T1000 (cell line): ENCODE measurements at regions not wholly inside any gene's neighbourhood (a gene's known extent, or its start where the extent isn't known, plus 50 kb on each side); places are given as distances from the start of the nearest gene placed in this dataset.
A peak's percentile ranks its signal among the peaks of the same experiment; 100 is the strongest.

ENCODE experiments used
- DNase-seq: peaks from one replicate; lab custom pipeline; 2025; ENCODE audit warnings: mixed read lengths; lab: John Stamatoyannopoulos, UW

DNA sequence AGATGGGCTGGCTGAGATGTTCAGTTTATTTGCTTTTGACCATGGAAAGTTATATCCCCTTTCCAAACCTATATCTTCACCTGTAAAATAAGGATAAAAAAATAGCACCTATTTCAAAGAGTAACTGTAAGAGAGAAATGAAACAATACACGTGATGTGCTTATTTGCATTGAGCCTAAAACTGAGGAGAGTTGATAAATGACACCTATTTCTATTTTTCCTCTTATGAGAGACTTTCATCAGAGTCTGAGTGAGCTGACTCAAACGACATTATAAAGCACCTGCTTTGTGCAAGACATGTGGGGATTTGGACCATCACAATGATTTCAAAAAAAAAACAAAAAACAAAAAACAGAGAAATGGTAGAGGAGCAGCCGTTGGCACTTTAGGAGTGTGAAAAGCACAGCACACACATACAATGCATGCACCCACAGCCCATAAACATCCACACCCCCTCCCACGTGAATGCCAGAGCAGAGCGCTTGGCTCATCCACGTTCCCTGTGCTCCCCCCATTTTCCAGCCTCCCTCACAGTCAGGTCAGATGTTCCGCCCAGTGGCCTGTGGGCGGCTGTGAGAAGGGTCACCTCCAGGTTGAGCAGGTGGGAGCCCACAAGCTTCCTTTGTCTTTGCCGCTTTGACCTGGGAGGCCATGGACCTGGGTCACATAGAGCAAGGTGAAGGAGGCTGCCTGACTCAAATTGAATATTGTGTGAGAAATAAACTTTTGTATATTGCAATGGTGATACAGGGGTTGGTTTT is 253.2 kb upstream of the ZNF32 start:
- DNase-seq, result no peak

DNA sequence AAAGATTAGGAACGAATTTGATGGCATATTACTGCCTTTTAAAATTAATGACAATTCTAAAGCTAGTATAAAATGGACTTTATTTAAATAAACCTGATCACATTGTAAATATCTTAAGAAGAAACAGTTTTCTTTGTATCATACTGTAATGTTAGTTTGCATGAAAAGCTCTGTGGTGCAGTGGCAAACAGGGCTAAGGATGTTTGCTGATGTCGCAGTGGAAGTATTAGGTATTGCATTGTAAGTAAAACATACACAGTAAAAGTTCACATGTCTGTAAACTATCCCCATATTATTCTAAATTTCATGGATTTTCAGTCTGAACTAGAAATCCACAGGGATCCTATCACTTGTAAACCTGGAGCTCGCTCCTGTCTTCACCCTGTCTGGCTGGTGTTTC is 252.6 kb upstream of the ZNF32 start:
- DNase-seq, result no peak

DNA sequence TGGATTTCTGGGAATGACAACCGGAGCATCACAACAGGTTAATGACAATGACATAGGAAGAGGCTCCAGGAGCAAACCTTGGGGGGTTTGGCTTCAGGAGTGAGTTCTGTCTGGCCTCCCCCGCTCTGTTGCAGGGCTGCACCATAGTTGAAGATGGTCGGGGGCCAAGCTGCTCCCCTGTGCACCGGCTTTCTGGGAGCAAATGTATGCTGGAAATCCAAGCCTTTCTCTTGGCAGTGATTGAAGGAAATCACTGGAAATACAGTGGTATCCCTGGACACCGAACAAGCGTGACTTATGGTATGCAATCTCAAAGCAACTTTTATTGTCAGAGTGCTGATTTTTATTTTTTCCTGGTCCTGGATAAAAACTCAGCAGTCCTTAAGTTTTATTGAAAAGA is 251.9 kb upstream of the ZNF32 start:
- DNase-seq, result no peak

DNA sequence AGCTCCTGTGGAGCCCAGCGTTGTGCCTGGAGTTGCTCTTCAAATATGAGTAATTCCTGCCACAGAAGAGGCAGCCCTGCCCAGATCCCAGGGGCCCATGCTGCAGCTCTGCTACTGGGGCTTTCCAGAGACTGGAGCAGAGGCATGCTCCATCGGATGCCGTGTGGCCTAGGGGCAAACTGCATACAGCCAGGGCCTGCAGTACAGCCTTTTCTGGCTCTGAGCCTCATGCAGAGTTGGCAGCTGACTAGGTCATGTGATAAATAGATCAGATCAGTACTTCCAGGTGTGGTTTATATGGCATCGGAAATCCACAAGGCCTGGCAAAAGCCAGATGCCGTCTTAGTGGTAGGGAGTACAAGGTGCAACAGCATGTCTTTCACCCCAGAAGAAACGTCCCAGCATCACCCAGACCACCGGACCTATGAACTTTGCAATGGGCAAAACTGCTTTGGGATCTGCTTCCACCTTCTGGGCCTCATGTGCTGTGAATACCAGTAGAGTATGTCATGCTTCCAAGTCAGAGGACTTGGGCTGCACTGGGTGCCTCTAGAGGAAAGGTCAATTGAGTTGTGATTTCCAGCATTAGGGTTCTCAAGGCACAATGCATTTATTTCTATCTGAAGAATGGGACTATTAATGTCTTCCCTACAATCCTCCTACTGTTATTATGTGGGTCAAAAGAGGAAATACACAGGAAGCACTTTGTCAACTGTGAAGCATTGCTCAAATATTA is 250.7 kb upstream of the ZNF32 start:
- DNase-seq, result peak; percentile 19

DNA sequence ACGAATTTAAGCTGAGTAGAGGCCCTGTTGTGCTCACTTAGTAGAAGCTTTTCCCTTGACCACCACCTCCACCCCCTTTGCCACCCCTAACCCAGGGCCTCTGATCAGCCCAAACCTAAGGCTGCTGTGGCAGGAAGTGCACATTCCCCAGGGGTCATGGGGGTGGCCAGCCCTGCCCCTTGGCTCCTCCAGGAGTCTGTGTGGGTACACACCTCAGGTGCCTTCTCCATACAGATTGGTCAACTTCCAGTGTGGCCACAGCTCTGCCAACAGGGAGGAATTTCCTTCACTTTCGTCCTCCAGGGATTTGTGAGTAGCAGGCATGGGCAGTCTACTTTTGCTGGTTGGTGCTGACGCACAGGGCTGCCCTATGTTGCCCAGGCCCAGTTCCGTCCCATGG is 249.9 kb upstream of the ZNF32 start:
- DNase-seq, result no peak

DNA sequence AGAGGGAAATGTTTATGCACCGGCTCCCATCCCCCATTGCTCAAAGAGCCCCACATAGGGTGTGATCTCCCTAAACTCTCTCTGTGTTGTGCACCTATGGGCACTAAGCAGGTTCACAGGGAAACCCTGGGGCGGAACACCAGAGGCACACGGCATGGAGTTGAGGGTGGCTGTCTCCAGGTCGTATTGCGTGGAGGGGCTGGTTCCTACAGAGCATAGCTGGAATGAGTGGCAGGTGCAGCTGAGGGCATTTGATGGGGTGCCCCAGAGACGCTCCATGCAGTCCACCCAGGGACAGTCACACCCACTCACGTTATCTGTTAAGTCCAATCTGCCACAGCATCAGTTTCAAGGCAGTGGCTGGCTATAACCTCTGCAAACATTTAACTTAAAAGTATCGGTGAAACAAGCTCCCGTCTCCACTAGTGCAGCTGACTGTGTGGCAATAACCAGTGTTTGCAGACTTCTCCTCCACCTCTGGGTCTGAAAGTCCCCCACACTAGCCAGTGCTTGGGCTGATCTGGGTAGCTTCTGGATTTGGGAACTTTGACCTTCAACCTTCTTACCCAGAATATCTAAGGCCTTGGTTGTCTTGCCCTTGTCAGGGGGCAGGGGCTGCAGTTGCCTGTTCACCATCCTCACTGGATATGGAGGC is 249.2 kb upstream of the ZNF32 start:
- DNase-seq, result no peak

DNA sequence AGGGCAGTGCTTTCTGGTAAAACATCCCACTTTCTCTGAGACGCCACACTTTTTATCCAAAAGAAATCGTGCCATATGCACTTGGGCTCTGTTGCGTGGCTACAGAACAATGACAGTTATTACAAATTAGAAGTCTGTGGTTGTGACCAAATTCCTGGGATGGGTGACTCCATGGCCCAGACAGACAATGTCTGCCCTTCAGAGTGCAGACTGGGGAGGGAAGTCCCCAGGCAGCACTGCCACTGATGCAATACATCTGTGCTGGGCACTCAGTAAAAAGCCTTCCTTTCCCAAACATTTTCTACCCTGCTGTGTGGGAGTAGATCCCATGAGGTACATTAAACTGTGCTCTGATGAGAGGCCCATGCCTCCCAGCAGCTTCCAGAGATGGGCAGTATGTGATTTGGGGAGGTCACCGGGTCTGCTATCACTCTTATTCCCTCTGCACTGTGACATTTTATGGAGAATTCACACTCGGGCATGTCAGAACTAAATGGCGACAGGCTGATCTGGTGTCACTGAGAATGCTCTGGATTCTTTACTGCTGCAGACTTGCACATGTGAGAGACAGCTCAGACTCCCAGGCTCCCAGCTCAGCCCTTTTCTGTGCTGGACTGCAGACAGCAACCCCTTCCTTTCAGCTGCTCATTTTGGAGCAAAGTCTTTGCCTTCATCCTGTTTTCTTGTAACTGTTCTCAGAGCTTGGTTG is 243.5 kb upstream of the ZNF32 start:
- DNase-seq, result no peak

DNA sequence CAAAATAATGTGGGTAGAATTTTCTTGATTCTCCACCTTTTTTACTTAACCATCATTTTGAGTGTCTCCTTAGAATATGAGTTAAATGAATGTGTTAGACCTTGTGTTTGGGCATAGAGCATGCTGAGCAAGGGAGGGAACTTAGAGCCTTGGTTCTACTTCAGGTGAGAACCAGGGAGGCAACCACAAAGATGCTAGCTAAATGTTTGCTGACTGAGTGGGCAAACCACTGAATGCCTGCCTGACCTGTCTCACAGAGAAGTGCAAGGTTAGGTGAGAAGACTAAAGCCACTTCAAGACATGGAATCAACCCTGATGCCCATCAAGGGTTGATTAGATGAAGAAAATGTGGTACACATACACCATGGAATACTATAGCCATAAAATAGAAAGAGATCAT is 242.6 kb upstream of the ZNF32 start:
- no peak for DNase-seq

DNA sequence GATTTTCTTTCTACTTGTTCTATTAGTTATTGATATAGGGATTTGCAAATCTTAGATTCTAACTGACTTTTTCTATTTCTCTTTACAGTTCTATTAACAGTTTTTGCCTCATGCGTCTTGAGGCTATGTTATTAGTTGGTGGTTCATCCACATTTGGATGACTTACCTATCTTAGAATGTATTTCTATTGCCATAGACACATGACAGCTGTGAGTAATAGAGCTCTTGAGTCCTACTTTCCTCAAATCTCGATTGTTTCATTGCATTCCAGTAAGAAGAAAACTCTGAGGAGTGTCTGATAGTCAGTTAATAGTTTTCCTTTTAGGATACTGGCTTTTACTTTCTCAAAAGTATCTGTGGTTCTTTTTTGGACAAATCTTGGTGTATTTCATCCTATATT is 241.4 kb upstream of the ZNF32 start:
- DNase-seq, result no peak

DNA sequence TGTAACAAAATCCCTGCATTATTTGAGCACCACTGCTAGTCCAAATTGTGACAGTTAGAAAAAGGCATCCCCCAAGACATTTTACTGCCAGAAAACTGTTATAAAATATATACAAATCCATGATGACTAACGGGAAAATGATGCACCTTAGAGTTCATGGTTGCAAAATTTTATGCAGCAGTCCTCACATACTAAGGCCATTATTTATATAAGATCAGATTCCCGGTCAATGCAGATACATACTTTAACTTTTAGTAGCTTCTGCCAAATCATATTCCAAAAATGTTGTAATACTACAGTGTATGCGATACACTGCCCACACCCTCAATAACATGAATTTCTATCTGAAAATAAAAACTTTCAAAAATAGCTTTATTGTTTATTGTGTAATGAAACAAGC is 239.9 kb upstream of the ZNF32 start:
- DNase-seq, result no peak

DNA sequence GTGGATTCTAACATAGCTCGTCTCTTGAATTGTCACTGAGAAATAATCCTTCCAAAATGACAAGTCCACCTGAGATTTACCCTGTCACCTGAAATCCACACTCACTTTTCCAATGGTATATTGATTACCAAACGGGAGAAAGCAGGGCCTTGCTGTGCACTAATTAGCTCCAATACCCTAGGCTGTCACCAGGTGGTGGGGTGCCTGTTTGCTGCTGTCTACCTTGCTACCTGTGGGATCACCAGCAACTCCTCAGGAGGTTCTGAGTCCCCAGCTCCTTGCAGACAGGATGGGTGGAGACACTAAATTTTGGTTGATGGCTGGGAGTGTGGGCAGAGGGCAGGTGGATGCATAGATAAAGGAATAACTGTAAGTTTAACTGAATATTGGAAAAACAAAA is 237.2 kb upstream of the ZNF32 start:
- no peak for DNase-seq

DNA sequence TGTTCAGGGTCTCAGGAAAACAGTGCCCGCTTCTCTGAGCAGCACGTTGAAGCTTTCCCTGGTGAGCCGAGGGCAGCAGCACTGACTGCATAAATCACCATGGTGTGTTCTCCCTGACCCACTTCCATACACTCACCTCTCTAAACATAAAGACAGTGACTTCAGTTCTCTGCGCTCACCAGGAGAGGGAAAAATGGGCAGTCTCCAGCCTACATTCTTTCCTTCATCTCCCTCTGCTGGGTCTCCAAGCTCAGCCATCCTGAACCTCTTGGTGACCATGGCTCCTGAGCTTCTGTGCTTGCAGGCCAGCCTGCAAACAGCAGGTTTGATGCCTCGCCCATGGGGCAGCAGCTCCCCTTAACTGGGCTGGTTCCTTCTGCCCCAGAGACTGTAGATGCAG is 236.6 kb upstream of the ZNF32 start:
- no peak for DNase-seq

DNA sequence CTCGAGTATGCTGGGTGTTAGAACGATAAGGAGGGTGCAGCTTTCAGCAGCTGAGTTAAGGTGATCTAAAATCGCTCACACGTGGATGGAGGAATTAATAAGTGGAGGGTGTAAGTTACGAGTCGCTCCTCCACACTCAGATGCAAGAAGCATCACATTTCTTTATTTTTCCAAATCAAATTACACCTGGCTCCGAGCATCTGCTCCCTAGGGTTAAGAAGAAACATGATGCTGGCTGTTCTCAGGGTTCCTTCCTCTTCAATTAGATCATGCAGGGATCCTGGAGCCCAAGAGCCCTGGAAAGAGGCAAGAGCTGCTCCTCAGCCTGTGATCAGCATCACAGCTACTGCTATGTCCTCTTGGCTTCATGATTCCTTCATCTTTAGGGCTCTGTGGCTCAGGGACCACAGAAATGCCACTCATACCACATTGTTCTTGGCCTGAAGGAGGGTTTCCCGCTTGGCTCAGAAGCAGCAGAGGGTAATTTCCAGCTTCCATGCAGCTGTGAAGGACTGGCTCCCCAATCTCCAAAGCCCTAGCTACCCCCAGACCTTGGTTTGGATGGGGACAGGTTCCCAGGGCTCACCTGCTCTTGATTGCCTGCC is 235.9 kb upstream of the ZNF32 start:
- no peak for DNase-seq

DNA sequence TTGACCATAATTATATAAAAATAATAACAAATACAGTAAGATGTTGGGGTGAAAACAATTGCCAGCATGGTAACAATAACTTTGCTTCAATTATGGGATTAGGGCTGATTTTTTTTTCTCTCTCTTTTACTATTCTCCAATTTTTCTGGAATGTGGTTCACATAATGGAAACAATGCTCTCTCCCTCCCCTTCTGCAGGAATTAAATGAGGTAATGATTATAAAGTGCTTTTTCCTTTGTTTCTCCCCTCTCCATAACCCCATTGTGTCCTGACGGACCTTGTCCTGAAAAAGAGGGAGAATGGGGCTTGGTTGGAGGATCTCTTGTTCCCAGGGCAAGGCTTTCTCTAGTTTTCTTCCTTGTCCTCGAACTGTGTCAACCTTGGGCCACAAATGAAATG is 234.0 kb upstream of the ZNF32 start:
- DNase-seq, result no peak

DNA sequence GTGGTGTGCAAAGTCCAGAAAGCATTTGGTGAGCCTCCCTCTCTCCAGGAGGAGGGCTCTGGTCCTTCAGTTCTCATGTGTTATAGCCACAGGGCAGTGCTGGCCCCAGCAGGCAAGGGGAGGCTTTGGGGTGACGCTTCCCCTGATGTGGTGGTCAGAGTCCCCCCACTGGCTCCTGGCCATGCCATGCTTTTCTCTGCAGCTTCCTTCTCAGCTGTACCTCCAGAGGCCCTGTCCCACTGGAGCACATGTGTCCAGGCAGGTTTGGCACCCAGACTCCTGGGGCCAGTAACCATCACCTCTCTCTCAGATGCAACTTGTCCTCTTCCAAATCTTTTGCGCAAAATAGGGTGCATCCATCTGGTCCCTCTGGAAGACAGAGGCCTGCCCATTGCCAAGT is 233.0 kb upstream of the ZNF32 start:
- no peak for DNase-seq

DNA sequence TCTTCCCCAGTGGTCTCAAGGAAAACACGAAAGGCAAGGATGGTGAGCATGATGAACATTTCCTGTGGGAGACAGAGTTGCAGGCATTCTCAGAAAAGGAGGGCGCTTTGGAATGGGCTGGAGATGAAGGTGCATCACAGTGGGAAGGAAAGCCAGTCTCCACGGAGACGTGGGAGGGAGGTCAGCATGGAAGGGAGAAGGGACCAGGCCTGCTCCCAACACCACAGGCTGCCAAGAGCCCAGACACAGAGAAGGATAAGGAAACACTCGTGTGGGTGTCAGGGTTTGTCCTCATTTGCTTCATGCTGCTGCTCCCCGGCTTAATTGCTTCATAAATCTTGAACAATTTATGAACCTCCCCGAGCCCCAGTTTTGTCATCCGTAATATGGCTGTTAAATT is 231.5 kb upstream of the ZNF32 start:
- DNase-seq, result no peak

DNA sequence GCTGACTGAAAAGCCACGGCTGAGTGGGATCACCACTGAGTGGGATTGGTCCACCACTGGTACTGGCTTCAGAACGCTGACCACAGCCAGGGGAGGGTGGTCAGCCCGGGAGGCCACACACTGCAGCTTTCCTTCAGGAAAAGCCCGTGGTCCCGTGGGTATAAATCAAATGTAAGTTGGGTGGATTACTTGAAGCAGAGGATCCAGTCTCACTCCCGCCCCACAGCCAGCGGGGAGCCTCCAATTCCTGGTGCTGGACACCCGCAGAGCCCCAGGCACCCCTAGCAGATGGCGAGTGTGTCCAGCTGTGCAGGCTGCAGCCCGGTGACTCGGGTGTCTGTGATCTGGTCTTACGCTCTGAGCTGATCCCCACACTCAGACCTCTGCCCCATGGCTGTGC is 231.1 kb upstream of the ZNF32 start:
- no peak for DNase-seq

DNA sequence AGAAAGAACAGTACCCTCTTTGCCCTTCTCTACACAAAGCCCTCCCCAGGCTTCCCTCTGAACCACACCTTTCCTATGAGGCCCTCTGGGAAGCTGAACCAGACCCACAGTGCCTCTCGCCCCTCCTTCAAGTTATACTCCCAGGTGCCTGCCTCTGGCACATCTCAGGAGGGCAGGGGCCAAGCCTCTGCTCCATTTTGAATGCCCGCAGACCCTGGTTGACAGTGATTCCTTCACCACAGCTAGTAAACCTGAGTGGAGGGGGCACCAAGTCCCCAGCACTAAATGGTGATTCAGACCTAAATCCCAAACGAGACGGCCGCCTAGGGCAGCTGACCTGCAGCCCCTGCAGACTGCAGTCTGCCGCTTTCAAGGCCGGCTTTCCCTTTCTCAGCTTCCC is 230.5 kb upstream of the ZNF32 start:
- DNase-seq, result no peak

DNA sequence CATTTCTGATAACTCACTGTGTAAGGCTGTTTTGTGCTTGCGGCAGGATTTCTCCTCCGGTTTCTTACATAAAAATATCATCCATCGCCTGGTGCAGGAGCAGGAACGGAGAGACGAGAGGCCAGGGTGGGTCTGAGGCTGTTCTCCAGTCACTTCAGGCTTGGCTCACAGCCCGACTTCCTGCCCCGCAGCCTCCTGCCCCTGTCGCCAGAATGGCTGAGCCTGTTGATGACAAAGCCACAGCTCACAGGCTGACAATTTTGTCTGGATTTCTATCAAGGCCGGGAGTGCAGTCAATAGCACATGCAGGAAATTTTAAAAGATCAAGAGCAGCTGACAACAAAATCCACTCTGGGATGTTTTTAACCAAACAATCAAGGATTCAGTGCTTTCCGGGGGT is 229.7 kb upstream of the ZNF32 start:
- DNase-seq, result no peak

DNA sequence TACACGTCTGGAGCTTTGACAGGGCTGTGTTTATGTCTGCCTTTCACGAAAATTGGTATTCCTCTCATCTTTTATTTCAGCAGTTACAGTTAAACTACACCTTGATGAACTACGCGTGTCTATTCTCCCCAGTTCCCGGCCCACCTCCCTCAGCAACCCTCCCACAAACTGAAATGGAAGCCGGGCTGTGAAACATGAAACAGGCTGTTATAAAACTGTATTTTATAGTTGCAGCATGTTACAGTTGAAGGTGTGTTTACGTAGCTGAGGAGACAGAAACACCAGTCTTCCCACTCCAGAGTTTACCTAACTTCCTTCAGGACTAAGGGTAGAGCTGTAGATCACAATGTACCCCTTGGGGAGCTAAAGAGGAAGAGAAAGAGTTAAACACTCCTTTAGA is 228.3 kb upstream of the ZNF32 start:
- DNase-seq, result no peak

DNA sequence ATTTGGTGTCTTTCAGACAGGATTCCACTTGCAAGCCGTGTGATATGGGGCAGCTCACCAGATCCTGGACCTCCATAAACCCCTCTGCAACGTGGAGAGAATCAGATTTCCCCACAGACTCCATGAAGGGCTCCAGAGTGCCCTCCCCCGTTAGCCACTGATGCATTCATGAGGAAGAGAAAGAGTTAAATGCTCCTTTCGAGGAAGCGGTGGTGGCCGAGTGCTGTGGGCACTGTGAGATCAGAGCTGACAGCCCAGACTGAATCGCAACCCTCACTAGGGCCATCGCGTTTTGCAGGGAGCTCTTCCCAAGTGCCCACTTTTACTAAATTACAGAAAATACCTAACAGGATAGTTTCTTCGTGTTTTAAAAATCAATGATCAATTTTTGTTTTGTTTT is 226.3 kb upstream of the ZNF32 start:
- DNase-seq, result no peak

DNA sequence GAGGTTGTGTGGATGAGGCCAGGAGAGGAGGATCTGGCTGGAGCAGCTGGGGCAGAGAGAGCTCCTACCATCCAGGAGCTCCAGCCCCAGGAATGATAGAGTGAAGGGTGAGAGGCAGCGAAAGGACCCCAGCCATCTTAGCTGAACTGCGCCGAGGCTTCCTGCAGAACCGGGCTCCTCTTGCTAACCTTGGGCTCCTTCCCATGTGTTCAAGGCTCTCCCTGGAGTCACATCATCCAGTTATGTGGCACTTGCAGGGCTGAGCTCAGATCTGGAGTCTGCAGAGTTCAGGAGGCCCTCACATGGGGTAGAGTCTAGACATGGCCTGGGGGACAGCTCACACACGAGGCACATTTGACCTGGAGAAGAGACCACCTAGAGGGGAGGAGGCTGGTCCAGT is 225.0 kb upstream of the ZNF32 start:
- DNase-seq, result no peak
